Omental fat pad (tissue), 3 donors: ENCODE measurements at regions not wholly inside any gene's neighbourhood (a gene's known extent, or its start where the extent isn't known, plus 50 kb on each side); places are given as distances from the start of the nearest gene placed in this dataset.

Experiments
- ATAC-seq: fragments of 150-250 bp; one replicate; pipeline ENCODE4 v1.9.1; 2016; ENCODE audit warnings: mild to moderate bottlenecking, moderate library complexity; ENCODE audit not compliant: low FRiP score
- DNase-seq: peaks from one replicate; pipeline ENCODE4 v3.0.0-alpha.2; 2019; ENCODE audit warnings: low spot score
- CTCF ChIP-seq, 3 donors: fragments of 450-650 bp; IDR thresholded peaks; one replicate each; pipeline ENCODE4 v1.5.1; 2016 to 2017; ENCODE audit warnings: antibody characterized with exemption in 3 of 3, mild to moderate bottlenecking in 3 of 3, moderate library complexity in 2 of 3

- DNase-seq (no peak), ATAC-seq (no peak)
- TF ChIP-seq CTCF (IDR thresholded peaks at IDR 0.05): no peak
These were observed 101.2 kb upstream of the ZNF716 start for GRCh38 chr7:57348646-57349269.

GRCh38 chr7:57354195-57354594 is 95.8 kb upstream of the ZNF716 start:
- TF ChIP-seq CTCF (IDR thresholded peaks at IDR 0.05): no peak
- DNase-seq: no peak
- ATAC-seq: no peak

GRCh38 chr7:57354679-57355338 is 95.2 kb upstream of the ZNF716 start:
- DNase-seq (no peak), ATAC-seq (no peak)
- TF ChIP-seq CTCF (IDR thresholded peaks at IDR 0.05): no peak

- TF ChIP-seq CTCF (IDR thresholded peaks at IDR 0.05): no peak
- ATAC-seq (no peak), DNase-seq (no peak)
These were observed 88.6 kb upstream of the ZNF716 start for GRCh38 chr7:57361406-57361805.

- TF ChIP-seq CTCF (IDR thresholded peaks at IDR 0.05): no peak
- no peak for DNase-seq
- ATAC-seq: no peak
These were observed 87.1 kb upstream of the ZNF716 start for GRCh38 chr7:57362868-57363267.

- no peak for TF ChIP-seq CTCF (IDR thresholded peaks at IDR 0.05)
- DNase-seq (no peak), ATAC-seq (no peak)
These were observed 86.7 kb upstream of the ZNF716 start for GRCh38 chr7:57363321-57363720.
